ENCODE measurements at regions not wholly inside any gene's neighbourhood (a gene's known extent, or its start where the extent isn't known, plus 50 kb on each side); places are given as distances from the start of the nearest gene placed in this dataset.

DNA sequence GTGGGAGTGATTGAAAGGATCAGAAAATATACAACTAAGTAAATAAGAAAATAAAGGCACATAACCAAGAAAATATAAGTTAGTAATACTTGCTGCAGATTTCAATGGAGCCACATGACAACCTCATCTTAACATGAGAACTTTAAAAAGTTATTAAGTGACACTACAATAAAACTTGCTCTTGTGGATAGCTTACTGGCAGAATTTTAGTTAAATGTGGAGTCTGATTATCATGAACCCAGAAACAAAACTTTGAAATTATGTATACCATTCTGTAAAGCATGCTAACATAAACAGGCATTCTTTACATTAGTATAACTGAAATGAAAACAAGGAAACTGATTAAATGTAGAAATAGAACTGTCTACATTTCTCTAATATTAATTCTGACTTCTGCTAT, 220.9 kb downstream of the RFPL4B start:
- Mint-ChIP-seq H3K27ac (no peak overlapping the region), H3K27me3 (no peaks in the 10 kb centered on the region), H3K36me3 (ENCODE audit: low read depth) (no peaks in the 10 kb centered on the region), H3K4me3 (no peak overlapping the region), H3K4me1 (ENCODE audit: low read depth) (no peaks in the 10 kb centered on the region), H3K9me3 (no peaks in the 10 kb centered on the region)

DNA sequence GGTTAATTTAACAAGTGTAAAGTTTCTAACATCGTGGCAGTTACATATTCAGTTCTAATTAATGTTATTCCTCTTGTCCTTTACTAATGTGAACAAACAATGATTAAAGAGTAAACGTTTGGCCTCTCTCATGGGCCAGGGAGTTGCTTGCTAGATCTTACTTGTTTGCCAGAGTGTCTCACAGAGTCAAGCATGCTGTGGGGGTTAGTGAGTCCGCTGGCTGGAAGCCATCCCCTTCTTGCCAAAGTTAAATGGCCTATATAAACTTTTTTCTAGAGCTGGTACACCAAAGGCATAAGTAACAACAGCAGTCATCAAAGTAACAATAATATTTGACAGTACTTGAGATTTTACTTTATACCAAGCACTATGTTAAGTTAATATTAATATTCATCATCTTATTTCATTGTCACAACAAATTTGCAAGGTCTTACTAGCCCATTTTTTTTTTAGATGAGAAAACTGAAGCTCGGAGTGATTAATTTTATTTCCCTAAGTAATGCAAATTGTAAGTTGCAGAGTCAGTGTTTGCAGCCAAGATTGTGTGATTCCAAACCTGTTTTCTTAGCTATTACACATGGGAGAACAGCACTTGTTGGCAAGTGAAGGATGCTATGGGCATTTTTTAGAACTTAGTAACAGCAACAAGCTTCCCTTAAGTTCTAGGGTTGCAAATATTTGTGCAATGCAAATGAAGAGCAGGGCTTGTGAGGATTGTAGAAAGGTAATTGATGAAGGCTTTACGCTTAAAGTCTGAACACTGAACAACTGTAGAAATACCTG, 224.5 kb downstream of the RFPL4B start:
- Mint-ChIP-seq H3K27me3 (no peaks in the 10 kb centered on the region), H3K27ac (no peak overlapping the region), H3K36me3 (ENCODE audit: low read depth) (no peaks in the 10 kb centered on the region), H3K4me3 (no peak overlapping the region), H3K4me1 (ENCODE audit: low read depth) (no peaks in the 10 kb centered on the region), H3K9me3 (no peaks in the 10 kb centered on the region)

DNA sequence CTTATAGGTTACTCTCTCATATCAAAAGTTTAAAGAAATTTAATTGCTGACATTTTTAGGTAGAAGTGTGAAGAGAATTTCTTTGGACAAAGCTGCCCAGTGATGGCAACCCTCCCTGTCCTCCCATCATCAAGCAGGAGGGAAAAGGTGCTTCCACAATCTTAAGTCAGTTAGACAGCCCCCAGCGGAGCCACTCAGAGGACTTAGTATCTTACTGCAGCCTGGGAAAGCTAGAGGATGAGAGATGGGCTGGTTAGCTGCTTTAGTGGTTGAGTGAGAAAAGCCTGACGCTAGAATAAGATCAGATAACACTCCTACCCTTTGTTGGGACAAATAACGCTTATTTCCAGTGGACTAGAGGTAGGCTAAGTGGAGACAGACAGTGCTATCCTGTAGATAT, 227.1 kb downstream of the RFPL4B start:
- Mint-ChIP-seq H3K27ac (no peak overlapping the region), H3K9me3 (no peaks in the 10 kb centered on the region), H3K27me3 (no peaks in the 10 kb centered on the region), H3K36me3 (ENCODE audit: low read depth) (no peaks in the 10 kb centered on the region), H3K4me3 (no peak overlapping the region), H3K4me1 (ENCODE audit: low read depth) (no peaks in the 10 kb centered on the region)

DNA sequence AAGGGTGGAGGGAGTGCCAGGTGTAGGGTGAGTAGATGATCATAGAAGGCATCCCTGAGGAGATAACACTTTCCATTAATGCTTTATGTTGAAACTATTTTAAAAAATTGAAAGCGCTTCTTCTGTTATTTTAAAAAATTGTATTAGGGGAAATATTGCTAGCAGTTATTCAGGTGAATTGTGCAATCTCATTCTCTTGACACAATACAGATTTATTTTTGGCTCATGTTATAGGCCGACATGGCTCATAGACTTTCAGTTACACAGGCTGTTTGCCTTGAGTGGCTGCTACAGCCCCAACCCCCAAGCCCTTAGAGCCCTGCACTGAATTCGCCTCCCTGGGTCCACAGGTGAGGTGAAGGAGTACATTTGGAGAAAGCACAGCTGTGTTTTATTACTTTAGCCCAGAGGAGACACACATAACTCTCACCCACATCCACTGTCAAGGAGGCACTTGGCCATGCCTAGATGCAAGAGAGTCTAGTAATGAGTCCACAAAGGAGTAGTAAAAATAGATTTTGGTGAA, 228.2 kb downstream of the RFPL4B start:
- Mint-ChIP-seq H3K27me3 (no peaks in the 10 kb centered on the region), H3K4me1 (ENCODE audit: low read depth) (no peaks in the 10 kb centered on the region), H3K4me3 (no peak overlapping the region), H3K36me3 (ENCODE audit: low read depth) (no peaks in the 10 kb centered on the region), H3K27ac (no peak overlapping the region), H3K9me3 (no peaks in the 10 kb centered on the region)

DNA sequence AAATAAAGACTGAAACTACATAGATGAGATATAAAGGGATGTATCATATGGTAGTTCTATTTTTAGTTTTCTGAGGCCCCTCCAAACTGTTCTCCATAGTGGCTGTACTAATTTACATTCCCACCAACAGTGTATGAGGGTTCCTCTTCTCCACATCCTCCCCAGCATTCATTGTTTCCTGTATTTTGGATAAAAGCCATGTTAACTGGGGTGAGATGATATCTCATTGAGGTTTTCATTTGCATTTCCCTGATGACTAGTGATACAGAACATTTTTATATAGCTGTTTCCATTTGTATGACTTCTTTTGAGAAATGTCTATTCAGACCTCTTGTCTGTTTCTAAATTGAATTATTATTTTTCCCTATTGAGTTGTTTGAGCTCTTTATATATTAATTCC, 229.3 kb downstream of the RFPL4B start:
- Mint-ChIP-seq H3K27me3 (no peaks in the 10 kb centered on the region), H3K4me3 (no peak overlapping the region), H3K27ac (no peak overlapping the region)

DNA sequence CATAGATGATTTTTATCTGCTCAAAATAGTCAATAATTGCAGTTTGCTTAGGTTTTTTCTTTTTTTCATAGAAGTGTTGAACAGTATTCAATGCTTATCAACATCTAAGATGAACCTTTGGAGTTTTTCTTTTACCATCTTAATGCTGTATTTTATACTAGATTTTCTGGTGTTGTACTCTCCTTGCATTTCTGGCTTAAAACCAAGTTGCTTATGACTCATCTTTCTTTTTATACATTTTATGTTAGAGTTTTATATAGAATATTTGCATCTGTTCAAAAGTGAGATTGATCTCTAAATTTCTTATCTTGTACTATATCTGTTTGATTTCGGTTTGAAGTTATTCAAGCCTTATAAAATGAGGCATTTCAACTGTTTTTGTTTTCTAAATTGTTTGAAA, 232.5 kb downstream of the RFPL4B start:
- H3K36me3 Mint-ChIP-seq (ENCODE audit: low read depth), result no peaks in the 10 kb centered on the region
- H3K4me1 Mint-ChIP-seq (ENCODE audit: low read depth), result no peaks in the 10 kb centered on the region
- H3K27ac Mint-ChIP-seq, result no peak overlapping the region
- H3K9me3 Mint-ChIP-seq, result no peaks in the 10 kb centered on the region
- H3K4me3 Mint-ChIP-seq, result no peak overlapping the region
- no peaks in the 10 kb centered on the region for H3K27me3 Mint-ChIP-seq

More for the DNA sequence above, 229.3 kb downstream of the RFPL4B start:
- Mint-ChIP-seq H3K36me3 (ENCODE audit: low read depth) (no peaks in the 10 kb centered on the region), H3K9me3 (no peaks in the 10 kb centered on the region), H3K4me1 (ENCODE audit: low read depth) (no peaks in the 10 kb centered on the region)

DNA sequence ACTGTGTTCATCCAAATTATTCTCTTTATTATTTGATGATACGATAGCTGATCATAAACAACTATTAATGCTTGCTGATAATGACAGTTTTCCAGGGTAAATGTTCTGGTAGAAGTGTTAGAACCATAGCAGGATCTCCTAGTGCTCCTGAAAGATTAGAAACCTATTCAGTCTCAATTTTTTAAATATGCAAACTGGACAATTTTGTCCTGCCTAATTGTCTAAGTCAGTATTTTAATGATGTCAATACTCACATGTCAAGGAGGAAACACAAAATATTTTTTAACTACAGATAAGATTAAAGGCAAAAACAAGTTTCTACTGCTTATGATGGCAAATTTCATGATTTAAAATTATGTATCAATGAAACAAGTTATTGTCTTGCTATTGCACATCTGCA, 233.9 kb downstream of the RFPL4B start:
- Mint-ChIP-seq H3K27me3 (no peaks in the 10 kb centered on the region), H3K4me1 (ENCODE audit: low read depth) (no peaks in the 10 kb centered on the region), H3K36me3 (ENCODE audit: low read depth) (no peaks in the 10 kb centered on the region), H3K4me3 (no peak overlapping the region), H3K9me3 (no peaks in the 10 kb centered on the region), H3K27ac (no peak overlapping the region)

DNA sequence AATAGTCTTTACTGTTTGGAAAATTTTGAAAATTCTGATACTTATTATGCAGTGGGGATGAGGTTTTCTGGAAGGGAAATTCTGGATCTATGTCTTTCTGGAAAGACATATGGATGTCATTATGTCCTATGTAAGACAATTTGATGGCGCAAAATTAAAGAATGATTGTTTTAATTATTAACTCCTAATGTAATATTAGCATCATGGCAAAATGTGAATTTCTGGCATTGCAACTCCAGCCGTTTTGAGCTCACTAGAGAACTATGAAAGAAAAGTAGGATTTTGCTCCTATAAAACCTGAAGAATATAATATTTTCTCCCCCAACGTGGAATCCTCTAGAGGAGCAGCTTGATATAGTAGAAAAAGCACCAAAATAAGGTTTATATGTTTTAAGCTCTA, 243.2 kb downstream of the RFPL4B start:
- no peaks in the 10 kb centered on the region for H3K4me1 Mint-ChIP-seq (ENCODE audit: low read depth)
- peaks cover 9% of the 10 kb centered on the region for H3K9me3 Mint-ChIP-seq
- no peaks in the 10 kb centered on the region for H3K36me3 Mint-ChIP-seq (ENCODE audit: low read depth)
- H3K27ac Mint-ChIP-seq, result no peak overlapping the region
- no peak overlapping the region for H3K4me3 Mint-ChIP-seq
- no peaks in the 10 kb centered on the region for H3K27me3 Mint-ChIP-seq

DNA sequence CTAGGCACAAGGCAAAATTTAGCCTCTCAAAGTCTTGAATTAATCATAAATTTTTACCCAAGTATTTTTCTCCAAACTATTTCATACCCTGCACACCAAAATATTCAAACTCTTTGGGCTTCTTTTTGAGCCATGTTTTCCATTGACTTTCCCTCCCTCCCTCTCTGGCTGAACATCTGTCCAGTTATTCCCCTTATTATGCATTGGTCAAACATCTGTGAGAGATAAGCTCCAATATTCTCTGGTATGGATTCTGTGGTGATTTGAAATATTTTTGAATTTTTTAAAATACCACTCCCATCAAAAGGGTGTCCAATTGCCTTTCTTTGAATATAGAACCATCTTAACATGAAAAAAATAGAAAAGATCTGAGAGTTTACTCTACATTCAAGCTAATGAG, 244.2 kb downstream of the RFPL4B start:
- Mint-ChIP-seq H3K9me3 (peaks cover 9% of the 10 kb centered on the region), H3K4me3 (no peak overlapping the region), H3K4me1 (ENCODE audit: low read depth) (no peaks in the 10 kb centered on the region), H3K27me3 (no peaks in the 10 kb centered on the region), H3K27ac (no peak overlapping the region), H3K36me3 (ENCODE audit: low read depth) (no peaks in the 10 kb centered on the region)

DNA sequence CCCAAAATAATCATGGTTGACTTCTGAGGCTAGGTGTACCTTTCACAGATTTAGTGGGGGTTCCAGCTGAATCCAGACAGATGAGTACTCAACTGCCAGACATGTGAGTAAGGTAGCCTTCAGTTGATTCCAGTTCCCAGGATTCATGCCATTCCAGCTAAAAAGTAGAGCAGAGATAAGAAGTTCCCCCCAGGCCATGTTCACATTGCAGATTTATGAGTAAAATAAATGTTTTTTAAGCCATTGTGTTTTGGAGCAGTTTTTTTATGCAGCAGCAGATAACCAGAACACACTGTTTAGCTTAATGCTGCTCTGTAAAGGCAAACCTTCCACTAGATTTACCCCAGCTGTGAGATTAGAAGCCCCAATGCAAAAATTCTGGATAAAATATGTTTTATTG, 245.0 kb downstream of the RFPL4B start:
- H3K4me1 Mint-ChIP-seq (ENCODE audit: low read depth), result no peaks in the 10 kb centered on the region
- no peak overlapping the region for H3K4me3 Mint-ChIP-seq
- H3K27ac Mint-ChIP-seq, result no peak overlapping the region
- H3K27me3 Mint-ChIP-seq, result no peaks in the 10 kb centered on the region
- peaks cover 9% of the 10 kb centered on the region for H3K9me3 Mint-ChIP-seq
- H3K36me3 Mint-ChIP-seq (ENCODE audit: low read depth), result no peaks in the 10 kb centered on the region

DNA sequence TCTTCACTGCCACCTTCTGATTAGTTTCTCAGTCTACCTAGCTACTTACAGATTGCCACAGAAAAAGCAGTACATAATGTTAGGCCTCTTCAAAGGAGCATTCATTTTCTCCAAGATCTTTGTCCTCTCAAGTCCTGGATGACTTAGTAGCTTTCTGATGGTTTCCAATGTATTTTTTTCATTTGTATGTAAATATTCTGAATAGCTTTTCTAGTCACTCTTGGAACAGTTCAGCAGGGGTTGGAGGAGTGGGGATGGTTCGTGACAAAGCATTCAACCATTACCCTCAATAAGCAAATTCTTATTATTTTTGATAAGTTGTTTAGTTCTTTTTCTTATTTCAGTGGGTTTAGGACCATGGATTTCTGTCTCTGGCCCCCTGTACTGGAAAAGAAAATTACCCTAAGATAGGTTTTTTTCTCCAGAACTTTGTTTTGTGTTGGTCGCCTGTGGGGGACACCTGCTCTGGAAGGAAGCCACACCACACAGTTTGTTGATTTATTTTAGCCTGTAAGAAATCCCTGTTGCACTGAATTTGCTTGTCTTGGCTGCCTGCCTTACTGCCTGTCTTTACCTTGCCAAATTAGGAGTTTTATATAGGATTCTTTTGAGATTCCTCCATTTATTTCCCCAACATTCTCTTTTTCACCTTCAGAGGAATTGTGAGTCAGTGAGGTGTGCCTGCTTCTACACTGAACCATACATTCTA, 247.9 kb downstream of the RFPL4B start:
- Mint-ChIP-seq H3K4me3 (no peak overlapping the region), H3K27me3 (no peaks in the 10 kb centered on the region), H3K9me3 (peaks cover 9% of the 10 kb centered on the region), H3K4me1 (ENCODE audit: low read depth) (no peaks in the 10 kb centered on the region), H3K27ac (no peak overlapping the region), H3K36me3 (ENCODE audit: low read depth) (no peaks in the 10 kb centered on the region)

DNA sequence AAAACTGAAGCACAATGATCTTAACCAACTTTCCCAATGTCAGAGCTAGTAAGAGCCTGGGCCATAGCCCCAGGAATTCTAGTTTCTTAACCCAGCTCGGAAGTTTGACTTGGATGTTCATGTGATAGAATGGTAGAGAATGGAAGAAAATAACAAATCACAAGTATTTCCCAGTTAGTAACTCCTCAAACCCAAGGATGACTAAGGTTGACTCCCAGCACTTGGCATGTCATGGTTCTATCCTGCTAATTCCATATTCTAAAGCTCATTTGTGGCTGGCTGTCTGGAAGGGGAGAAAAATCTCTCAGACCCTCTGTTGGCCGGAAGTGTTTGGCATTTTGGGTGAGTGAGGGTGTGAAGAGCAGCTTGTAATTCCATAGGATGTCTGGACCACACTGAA, 248.7 kb downstream of the RFPL4B start:
- Mint-ChIP-seq H3K36me3 (ENCODE audit: low read depth) (no peaks in the 10 kb centered on the region), H3K4me1 (ENCODE audit: low read depth) (no peaks in the 10 kb centered on the region), H3K27ac (no peak overlapping the region), H3K27me3 (no peaks in the 10 kb centered on the region), H3K4me3 (no peak overlapping the region), H3K9me3 (peaks cover 9% of the 10 kb centered on the region)

DNA sequence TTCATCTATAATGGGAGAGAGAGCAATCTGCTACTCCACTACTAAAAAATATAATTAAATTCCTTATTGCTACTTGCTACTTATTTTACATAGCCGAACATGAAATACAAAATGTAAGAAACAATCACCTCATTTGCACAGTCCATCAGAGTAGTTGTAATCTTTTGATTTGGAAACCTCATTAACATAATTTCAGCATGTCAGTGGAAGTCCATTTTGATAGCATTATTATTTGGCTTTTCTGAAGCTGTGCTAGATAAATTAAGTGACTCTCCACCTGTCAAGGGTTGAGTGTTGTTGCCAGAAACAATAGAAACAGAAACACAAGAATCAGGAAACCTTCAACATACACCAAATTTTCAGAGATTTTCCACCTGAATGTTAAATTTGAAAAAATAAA, 250.0 kb downstream of the RFPL4B start:
- H3K27ac Mint-ChIP-seq, result no peak overlapping the region
- peaks cover 9% of the 10 kb centered on the region for H3K9me3 Mint-ChIP-seq
- no peaks in the 10 kb centered on the region for H3K36me3 Mint-ChIP-seq (ENCODE audit: low read depth)
- H3K27me3 Mint-ChIP-seq, result no peaks in the 10 kb centered on the region
- no peaks in the 10 kb centered on the region for H3K4me1 Mint-ChIP-seq (ENCODE audit: low read depth)
- H3K4me3 Mint-ChIP-seq, result no peak overlapping the region

DNA sequence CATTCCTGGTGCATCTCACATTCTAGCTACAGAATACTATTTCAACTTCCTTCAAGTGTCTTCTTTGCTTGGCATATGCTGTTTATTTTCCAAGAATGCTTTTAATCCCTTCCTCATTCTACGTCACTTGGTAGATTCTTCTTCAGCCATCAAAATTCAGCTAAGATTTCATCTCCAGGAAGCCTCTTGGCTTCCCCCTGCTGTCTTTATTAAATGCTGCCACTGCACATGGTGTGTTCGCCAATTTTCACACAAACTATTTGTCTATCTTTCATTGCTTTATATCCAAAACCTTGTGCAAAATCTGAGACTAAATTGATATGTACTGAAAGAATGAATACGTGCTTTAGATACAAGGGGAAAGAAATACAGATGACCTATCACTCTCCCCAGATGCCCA, 253.0 kb downstream of the RFPL4B start:
- no peak overlapping the region for H3K27ac Mint-ChIP-seq
- H3K36me3 Mint-ChIP-seq (ENCODE audit: low read depth), result no peaks in the 10 kb centered on the region
- H3K9me3 Mint-ChIP-seq, result no peaks in the 10 kb centered on the region
- H3K4me1 Mint-ChIP-seq (ENCODE audit: low read depth), result no peaks in the 10 kb centered on the region
- no peaks in the 10 kb centered on the region for H3K27me3 Mint-ChIP-seq
- no peak overlapping the region for H3K4me3 Mint-ChIP-seq

DNA sequence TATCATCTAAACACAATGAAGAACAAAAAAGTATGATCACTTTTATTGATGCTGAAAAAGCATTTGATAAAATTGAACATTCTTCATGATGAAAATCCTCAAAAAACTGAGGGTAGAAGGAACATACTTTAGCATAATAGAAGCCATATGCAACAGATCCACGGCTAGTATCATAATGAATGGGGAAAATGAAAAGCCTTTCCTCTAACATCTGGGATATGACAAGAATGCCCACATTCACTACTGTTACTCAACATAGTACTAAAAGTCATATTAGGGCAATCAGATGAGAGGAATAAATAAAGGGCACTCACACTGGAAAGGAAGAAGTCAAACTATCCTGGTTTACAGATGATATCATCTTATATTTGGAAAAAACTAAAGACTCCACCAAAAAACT, 256.6 kb downstream of the RFPL4B start:
- H3K27me3 Mint-ChIP-seq, result no peaks in the 10 kb centered on the region
- no peak overlapping the region for H3K4me3 Mint-ChIP-seq
- peaks cover 13% of the 10 kb centered on the region for H3K9me3 Mint-ChIP-seq
- no peaks in the 10 kb centered on the region for H3K4me1 Mint-ChIP-seq (ENCODE audit: low read depth)
- H3K36me3 Mint-ChIP-seq (ENCODE audit: low read depth), result no peaks in the 10 kb centered on the region
- H3K27ac Mint-ChIP-seq, result no peak overlapping the region
